ENCODE measurements at regions not wholly inside any gene's neighbourhood (a gene's known extent, or its start where the extent isn't known, plus 50 kb on each side); places are given as distances from the start of the nearest gene placed in this dataset.
"Not testable (repeated sequence)": the region's sequence is repeated elsewhere in the genome, so short reads cannot be mapped to it uniquely, and the experiment has no call there.

DNA sequence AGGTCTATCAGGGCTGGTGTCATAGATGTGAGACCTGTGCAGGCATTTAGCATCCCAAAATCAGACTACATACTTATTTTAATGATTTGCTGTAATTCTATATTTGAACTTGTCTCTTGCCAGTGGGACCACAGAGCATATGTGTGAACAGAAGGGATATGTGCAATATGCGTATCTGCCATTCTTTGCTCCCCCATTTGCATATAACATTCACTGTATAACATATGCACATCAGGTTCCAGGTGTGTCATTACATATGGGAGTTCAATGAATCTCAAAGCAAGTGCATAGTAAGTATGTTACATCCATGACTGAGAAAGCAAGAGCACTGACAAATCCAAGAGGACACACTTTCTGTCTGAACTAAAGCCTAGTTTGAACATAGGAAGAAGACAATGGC, 1115.1 kb upstream of the CNTN5 start:
- Mint-ChIP-seq H3K4me3 (no peak overlapping the region), H3K27me3 (no peaks in the 10 kb centered on the region), H3K9me3 (peaks cover 10% of the 10 kb centered on the region), H3K36me3 (ENCODE audit: low read depth) (no peaks in the 10 kb centered on the region), H3K4me1 (ENCODE audit: low read depth) (no peaks in the 10 kb centered on the region), H3K27ac (no peak overlapping the region)

DNA sequence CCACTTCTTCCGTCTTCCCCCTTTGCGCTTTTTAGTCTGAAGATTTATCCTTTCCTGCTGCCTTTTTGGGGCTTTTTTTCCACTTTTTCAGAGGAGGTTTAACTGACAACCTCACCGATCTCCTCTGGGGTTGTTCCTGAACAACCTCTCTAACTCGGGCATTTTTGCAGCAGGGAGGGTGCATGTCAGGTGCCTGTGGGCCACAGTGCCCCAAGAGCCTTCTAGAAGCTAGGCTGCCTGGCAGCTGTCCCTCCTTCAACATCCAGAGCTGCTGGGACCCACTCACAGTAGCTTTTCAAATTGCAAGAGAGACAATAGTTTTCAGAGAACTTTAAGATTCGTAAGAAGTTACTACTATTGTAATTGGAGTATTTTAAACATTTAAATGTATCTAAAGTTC, 1112.4 kb upstream of the CNTN5 start:
- no peaks in the 10 kb centered on the region for H3K27me3 Mint-ChIP-seq
- no peak overlapping the region for H3K27ac Mint-ChIP-seq
- H3K4me1 Mint-ChIP-seq (ENCODE audit: low read depth), result no peaks in the 10 kb centered on the region
- H3K9me3 Mint-ChIP-seq, result peaks cover 10% of the 10 kb centered on the region
- H3K4me3 Mint-ChIP-seq, result no peak overlapping the region
- H3K36me3 Mint-ChIP-seq (ENCODE audit: low read depth), result no peaks in the 10 kb centered on the region

DNA sequence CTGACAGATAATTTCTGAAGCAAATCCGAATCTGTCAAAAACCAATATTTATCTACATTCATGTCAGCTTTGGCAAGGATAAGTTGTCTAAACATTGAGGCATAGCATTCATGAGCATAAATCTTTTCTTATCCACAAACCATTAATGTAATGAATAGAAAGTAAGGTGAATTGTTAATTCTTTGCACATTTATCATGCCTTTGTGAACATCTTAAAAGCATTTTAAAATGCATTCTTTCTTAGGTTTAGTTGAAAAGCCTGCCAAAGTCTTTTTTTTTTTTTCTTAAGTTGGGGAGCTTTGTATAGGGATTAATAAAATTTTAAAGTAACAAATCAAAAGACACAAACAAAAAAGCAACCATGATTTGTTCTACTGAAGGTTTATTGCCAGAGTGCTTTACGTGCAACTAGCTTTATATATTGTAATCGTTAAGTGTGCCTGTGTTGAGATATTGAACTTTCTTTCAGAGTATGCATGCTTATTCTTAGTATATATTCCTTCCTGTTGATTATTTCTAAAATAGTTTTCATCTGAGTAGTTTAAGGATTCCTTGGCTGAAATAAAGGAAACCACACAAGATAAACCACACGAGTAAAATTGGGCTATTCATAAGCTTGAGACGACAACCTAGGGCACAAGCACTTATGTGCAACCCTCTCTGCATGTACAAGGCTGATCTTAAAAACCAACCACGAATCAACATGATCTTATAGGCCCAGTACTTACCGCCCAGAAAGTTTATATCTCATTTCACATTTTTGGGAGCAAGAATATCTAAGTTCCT, 1110.9 kb upstream of the CNTN5 start:
- H3K4me3 Mint-ChIP-seq, result no peak overlapping the region
- no peaks in the 10 kb centered on the region for H3K36me3 Mint-ChIP-seq (ENCODE audit: low read depth)
- H3K27me3 Mint-ChIP-seq, result no peaks in the 10 kb centered on the region
- peaks cover 10% of the 10 kb centered on the region for H3K9me3 Mint-ChIP-seq
- H3K4me1 Mint-ChIP-seq (ENCODE audit: low read depth), result no peaks in the 10 kb centered on the region
- H3K27ac Mint-ChIP-seq, result no peak overlapping the region

DNA sequence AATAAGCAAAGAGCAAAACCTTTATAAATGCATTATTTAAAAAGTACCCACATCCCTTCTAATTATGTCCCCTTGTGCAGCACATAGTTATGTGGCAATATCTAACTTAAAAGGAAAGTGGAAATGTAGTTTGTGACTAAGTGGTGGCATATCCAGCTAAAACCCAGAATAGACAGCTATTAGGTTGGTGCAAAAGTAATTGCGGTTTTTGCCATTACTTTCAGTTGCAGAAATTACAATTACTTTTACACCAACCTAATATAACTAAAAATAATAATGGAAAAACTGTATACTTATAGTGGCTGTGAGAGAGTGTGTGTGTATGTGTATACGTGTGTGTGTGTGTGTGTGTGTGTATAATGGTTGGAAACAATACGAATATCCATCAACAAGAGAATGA, 1108.1 kb upstream of the CNTN5 start:
- Mint-ChIP-seq H3K4me1 (ENCODE audit: low read depth) (no peaks in the 10 kb centered on the region), H3K36me3 (ENCODE audit: low read depth) (no peaks in the 10 kb centered on the region), H3K4me3 (no peak overlapping the region), H3K9me3 (peaks cover 5% of the 10 kb centered on the region), H3K27me3 (no peaks in the 10 kb centered on the region), H3K27ac (no peak overlapping the region)

DNA sequence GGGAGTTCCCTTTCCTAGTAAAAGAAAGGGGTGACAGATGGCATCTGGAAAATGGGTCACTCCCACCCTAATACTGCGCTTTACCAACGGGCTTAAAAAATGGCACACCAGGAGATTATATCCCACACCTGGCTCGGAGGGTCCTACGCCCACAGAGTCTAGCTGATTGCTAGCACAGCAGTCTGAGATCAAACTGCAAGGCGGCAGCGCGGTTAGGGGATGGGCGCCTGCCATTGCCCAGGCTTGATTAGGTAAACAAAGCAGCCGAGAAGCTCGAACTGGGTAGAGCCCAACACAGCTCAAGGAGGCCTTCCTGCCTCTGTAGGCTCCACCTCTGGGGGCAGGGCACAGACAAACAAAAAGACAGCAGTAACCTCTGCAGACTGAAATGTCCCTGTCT, 1097.8 kb upstream of the CNTN5 start:
- H3K9me3 Mint-ChIP-seq, result peaks cover 20% of the 10 kb centered on the region

DNA sequence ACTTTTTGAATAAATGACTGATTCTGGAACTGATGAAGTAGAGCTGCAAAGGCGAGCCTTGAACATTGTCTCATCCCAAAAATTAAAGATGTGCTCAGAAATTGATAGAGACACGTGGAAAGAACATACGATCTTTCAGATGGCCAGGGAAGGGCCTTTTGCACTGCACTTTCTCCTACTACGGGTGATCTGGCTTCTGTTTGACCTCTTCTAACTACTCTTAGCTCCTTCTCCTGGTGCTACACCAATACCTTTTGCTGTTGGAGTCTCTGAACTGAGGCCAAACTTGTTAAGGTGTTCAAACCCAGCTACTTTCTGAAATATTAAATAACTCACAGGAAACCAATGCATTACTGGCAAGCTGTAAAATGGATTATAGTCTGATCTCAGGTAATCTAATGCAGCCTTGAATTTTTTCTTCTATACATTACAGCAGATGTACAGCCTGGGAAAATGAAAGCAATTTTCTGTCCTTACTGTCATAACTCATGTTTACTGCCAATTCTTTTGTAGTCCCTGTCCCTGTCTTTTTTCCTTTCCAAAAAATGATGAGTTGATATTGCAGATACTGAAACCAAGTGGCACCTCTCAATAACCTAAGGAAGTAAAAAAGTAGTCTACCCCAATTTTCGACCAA, 1086.1 kb upstream of the CNTN5 start:
- peaks cover 4% of the 10 kb centered on the region for H3K9me3 Mint-ChIP-seq
- no peaks in the 10 kb centered on the region for H3K4me1 Mint-ChIP-seq (ENCODE audit: low read depth)
- no peaks in the 10 kb centered on the region for H3K36me3 Mint-ChIP-seq (ENCODE audit: low read depth)
- H3K4me3 Mint-ChIP-seq, result no peak overlapping the region
- no peak overlapping the region for H3K27ac Mint-ChIP-seq
- no peaks in the 10 kb centered on the region for H3K27me3 Mint-ChIP-seq

More for the DNA sequence above, 1097.8 kb upstream of the CNTN5 start:
- H3K27ac Mint-ChIP-seq; H3K36me3 Mint-ChIP-seq (ENCODE audit: low read depth); H3K4me1 Mint-ChIP-seq (ENCODE audit: low read depth); H3K27me3 Mint-ChIP-seq; H3K4me3 Mint-ChIP-seq: not testable (repeated sequence)

DNA sequence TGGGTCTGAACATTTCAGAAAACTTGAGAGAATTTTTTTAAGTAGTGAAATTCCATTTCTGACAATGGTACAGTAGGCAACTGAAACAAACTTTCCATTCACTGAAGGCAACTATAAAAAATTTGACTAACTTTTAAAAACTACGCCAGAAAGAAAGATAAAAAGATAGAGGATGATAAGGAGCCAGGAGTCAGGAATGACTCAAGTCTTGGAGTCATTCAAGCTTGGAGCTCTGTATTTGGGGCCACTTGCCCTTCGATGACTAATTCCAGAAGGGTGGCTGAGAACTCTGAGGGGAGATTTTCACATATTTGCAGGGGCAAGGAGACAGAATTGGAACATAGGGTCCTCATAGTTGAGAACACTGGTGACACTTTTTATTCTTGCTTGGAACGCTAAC, 1083.2 kb upstream of the CNTN5 start:
- Mint-ChIP-seq H3K9me3 (peaks cover 15% of the 10 kb centered on the region), H3K36me3 (ENCODE audit: low read depth) (no peaks in the 10 kb centered on the region), H3K27me3 (no peaks in the 10 kb centered on the region), H3K27ac (no peak overlapping the region), H3K4me1 (ENCODE audit: low read depth) (no peaks in the 10 kb centered on the region), H3K4me3 (no peak overlapping the region)

DNA sequence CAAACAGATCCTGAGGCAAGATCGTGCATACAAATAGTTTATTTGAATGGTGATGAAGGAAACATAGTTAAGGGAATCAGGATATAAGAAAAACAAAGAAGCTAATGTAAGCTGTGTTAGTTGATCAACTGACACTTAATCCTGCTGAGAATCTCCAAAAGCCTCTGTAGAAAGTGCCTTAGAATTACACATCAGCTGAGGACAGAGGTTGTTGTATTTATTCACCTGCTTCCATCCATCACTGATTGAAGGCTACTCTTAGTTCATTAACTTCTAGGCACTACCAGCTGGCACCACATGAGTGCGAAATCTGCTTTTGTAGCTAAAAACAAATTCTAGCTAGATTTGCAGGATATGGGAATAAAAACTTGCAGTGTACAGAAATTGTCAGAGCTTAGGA, 1082.0 kb upstream of the CNTN5 start:
- Mint-ChIP-seq H3K9me3 (peaks cover 15% of the 10 kb centered on the region), H3K27ac (no peak overlapping the region), H3K4me1 (ENCODE audit: low read depth) (no peaks in the 10 kb centered on the region), H3K36me3 (ENCODE audit: low read depth) (no peaks in the 10 kb centered on the region), H3K27me3 (no peaks in the 10 kb centered on the region), H3K4me3 (no peak overlapping the region)

DNA sequence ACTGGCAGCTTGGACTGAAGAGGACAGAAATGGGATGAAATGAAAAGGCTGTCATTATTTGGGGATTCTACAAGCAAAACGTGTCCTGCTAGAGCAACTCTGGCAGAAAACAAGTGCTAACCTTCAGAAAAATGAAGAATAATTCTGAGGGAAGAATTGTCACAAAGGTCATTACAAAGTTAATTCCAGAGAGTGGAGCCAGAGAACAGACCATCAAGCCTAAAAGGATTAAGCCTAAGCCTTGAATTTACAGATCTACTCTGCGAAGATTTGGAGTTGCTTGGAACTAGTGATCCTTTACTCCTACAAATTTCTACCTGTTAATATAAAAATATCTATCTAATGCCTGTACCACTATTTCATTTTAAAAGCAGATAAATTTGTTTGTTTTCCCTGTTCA, 1077.3 kb upstream of the CNTN5 start:
- Mint-ChIP-seq H3K36me3 (ENCODE audit: low read depth) (no peaks in the 10 kb centered on the region), H3K27me3 (no peaks in the 10 kb centered on the region), H3K27ac (no peak overlapping the region), H3K9me3 (peaks cover 12% of the 10 kb centered on the region), H3K4me3 (no peak overlapping the region), H3K4me1 (ENCODE audit: low read depth) (no peaks in the 10 kb centered on the region)

DNA sequence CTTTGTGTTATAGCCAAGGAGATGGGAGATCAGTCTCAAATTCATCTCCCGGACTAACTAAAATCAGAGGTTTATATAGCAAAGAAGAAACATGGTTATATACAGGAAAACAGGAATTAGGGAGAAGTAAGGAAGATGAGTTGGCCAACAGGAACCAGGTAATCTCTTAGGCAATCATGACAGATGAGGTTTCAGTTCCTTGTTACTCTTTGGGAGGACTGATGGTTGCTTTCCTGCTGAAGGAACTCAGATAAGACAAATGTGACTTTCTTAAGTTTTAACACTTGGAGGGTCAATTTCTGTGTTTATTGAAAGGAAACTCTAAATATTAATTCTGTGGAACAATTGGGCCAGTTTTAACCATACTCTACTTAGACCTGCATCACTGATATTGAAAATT, 1072.0 kb upstream of the CNTN5 start:
- H3K4me3 Mint-ChIP-seq, result no peak overlapping the region
- H3K27ac Mint-ChIP-seq, result no peak overlapping the region
- no peaks in the 10 kb centered on the region for H3K27me3 Mint-ChIP-seq
- no peaks in the 10 kb centered on the region for H3K36me3 Mint-ChIP-seq (ENCODE audit: low read depth)
- no peaks in the 10 kb centered on the region for H3K4me1 Mint-ChIP-seq (ENCODE audit: low read depth)
- H3K9me3 Mint-ChIP-seq, result peaks cover 5% of the 10 kb centered on the region

DNA sequence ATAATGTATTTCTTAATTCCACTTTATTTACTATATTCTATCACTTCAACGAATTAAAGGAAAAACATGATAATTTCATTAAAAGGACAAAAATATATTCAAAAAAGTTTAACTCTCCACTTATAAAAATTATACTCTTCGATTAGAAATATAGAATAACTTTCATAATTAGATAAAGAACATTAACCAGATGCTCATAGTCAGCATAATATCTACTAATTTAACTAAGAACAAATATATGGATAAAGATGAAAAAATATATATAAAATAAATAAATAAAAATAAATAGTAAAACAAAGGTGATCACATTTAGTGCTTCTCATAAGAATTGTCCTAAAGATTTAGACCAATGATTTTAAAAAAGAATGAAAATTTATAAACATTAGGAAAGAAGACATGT, 1065.2 kb upstream of the CNTN5 start:
- no peaks in the 10 kb centered on the region for H3K4me1 Mint-ChIP-seq (ENCODE audit: low read depth)
- no peak overlapping the region for H3K4me3 Mint-ChIP-seq
- no peaks in the 10 kb centered on the region for H3K36me3 Mint-ChIP-seq (ENCODE audit: low read depth)
- H3K27ac Mint-ChIP-seq, result no peak overlapping the region
- no peaks in the 10 kb centered on the region for H3K27me3 Mint-ChIP-seq
- peaks cover 10% of the 10 kb centered on the region for H3K9me3 Mint-ChIP-seq

DNA sequence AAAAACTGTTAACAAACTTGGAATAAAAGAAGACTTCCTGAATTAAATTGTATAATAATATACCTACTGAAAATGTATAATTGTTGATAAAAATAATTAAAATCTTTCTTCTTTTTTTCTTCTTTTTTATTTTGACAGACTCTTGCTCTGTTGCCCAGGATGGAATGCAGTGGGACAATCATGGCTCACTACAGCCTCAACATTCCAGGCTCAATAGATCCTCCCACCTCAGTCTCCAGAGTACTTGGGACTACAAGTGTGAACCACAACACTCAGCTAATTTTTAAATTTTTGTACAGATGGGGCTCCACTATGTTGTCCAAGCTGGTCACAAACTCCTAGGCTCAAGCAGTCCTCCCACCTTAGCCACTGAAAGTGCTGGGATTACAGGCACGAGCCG, 1063.8 kb upstream of the CNTN5 start:
- Mint-ChIP-seq H3K4me3 (no peak overlapping the region), H3K4me1 (ENCODE audit: low read depth) (no peaks in the 10 kb centered on the region), H3K27me3 (no peaks in the 10 kb centered on the region), H3K36me3 (ENCODE audit: low read depth) (no peaks in the 10 kb centered on the region), H3K27ac (no peak overlapping the region), H3K9me3 (peaks cover 16% of the 10 kb centered on the region)

DNA sequence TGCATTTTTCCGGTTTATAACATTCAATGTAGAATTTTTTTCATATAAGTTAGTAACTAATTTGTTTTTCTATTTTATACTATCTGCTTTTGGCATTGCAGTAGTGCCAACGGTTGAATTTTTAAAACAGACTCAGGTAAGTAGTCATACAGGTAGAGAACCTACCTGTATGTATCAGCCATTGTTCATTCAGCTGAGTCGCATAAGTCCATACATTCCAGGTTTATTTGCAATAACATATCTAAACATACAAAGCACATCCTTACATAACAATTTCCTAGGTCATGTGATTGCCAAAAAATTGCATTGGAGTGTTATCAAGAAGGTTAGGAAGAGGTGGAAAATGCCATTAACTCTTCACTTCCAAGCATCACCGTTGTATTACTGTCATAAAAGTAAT, 1059.3 kb upstream of the CNTN5 start:
- Mint-ChIP-seq H3K27ac (no peak overlapping the region), H3K4me3 (no peak overlapping the region), H3K9me3 (peaks cover 18% of the 10 kb centered on the region), H3K36me3 (ENCODE audit: low read depth) (no peaks in the 10 kb centered on the region), H3K27me3 (no peaks in the 10 kb centered on the region), H3K4me1 (ENCODE audit: low read depth) (no peaks in the 10 kb centered on the region)

DNA sequence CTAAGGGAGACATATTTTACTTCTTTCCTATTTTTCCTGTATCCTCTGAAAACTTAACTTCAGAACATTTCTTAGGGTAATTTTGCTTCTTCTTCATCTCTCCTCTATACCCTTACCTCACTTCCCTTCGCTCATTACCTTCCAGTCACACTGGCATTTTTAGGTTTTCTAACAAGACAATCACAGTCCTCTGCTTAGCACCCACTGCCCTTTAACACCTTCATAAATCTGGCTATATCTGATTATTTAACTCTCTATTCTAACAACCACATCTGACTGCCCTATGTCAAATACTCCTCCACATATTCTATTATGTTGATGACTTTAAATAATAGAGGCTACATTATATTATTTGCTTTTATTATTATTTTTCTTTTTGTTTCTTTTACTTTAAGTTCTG, 1058.0 kb upstream of the CNTN5 start:
- H3K27me3 Mint-ChIP-seq, result no peaks in the 10 kb centered on the region
- H3K4me1 Mint-ChIP-seq (ENCODE audit: low read depth), result no peaks in the 10 kb centered on the region
- H3K36me3 Mint-ChIP-seq (ENCODE audit: low read depth), result no peaks in the 10 kb centered on the region
- H3K9me3 Mint-ChIP-seq, result peaks cover 18% of the 10 kb centered on the region
- H3K4me3 Mint-ChIP-seq, result no peak overlapping the region
- no peak overlapping the region for H3K27ac Mint-ChIP-seq

DNA sequence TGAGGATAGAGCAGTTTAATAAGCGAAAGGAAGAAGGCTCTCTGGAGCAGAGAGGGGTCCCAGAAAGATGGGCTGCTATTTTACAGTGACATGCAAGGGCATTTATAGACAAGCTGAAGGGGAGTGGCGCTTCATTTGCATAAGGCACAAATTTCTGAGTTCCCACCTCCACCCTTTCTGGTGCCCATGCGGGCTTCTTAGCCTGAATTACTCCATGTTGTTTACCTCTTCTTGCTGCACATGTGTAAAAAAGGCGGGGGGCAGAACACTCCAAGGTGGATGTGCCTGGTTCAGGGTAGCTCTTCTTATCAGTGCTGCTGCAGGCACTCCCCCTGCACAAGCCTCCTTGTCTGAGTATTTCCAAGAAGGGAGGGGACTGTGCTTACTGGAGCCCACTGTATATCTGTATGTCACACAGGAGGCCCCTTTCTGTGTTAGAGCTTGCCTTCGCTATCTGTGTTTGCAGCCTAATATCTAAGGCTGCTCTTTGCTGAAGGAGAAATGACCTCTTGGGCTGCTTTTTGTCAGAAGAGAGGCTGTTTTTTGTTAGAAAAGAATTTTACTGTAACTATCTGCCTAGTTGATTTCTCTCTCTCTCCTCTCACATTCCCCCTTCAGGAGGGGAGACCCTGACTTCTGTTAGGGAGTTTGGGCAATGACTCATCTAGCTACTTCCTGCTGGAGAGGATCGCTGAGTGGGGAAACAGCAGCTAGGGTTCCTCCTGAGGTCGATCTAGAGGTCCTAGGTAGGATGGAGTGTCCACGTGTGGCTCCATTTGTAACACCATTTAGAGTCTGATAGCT, 1057.0 kb upstream of the CNTN5 start:
- H3K4me1 Mint-ChIP-seq (ENCODE audit: low read depth), result no peaks in the 10 kb centered on the region
- H3K27me3 Mint-ChIP-seq, result no peaks in the 10 kb centered on the region
- H3K9me3 Mint-ChIP-seq, result peaks cover 18% of the 10 kb centered on the region
- H3K36me3 Mint-ChIP-seq (ENCODE audit: low read depth), result no peaks in the 10 kb centered on the region
- H3K4me3 Mint-ChIP-seq, result no peak overlapping the region
- no peak overlapping the region for H3K27ac Mint-ChIP-seq
